HUDEP-2 (cell line): ENCODE measurements at regions not wholly inside any gene's neighbourhood (a gene's known extent, or its start where the extent isn't known, plus 50 kb on each side); places are given as distances from the start of the nearest gene placed in this dataset.
"Not testable (repeated sequence)": the region's sequence is repeated elsewhere in the genome, so short reads cannot be mapped to it uniquely, and the experiment has no call there.

Experiments
- DNase-seq, 76 experiments: peaks; one replicate each; lab custom pipeline; 2025; ENCODE audit not compliant: unreplicated experiment in 76 of 76; lab: John Stamatoyannopoulos, UW

DNA sequence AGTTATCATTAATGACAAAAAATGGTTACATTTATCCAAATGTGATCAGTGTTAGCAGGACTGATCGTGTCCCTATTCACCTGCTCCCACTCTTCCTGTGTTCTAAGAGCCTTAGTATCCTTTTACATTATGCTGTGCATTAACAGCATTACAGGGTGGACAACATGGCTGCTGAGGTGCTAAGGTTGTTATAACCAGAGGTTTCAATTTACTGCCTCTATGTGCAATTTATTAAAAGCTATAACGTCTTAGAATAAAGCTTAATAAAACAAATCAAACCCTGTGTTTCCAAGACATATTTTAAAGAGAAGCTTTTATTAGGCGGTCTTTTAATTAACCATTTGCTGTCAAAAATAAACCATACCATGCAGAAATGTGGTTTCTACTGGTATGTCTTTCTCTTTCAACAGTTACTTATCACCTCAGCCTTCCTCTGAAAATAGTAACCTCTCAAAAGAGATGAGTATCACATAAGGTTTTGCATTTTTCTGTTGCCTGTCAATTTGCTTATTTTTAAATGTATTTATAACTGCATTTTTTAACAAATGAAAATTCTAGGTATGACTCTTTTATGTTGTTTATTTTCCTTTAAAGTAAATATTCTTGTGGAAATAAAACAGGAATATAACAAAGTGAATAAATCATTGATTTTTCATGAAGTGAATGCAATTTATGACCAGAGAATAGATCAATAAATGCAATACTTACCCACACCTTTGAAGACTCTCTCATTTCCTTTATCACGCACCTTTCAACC lies 849.8 kb upstream of the SORCS1 start:
- DNase-seq: no peak

DNA sequence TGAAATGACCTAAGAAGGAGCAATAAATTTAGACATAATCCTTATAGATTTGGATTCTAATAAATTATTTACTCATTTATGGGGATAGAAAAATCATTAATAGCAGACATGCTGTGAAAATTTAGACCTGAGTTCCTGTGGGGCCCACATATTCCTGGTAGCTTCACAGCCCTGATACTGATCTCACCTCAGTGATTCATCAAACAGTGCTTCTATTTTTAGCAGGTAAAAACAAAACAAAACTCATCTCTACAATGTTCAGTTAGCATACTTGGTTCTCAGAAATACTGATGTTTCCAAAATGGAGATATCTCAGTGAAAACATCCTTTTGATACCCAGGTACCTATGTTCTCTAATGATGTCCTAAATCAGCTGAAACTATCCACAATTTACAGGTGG lies 841.1 kb upstream of the SORCS1 start:
- DNase-seq: no peak

DNA sequence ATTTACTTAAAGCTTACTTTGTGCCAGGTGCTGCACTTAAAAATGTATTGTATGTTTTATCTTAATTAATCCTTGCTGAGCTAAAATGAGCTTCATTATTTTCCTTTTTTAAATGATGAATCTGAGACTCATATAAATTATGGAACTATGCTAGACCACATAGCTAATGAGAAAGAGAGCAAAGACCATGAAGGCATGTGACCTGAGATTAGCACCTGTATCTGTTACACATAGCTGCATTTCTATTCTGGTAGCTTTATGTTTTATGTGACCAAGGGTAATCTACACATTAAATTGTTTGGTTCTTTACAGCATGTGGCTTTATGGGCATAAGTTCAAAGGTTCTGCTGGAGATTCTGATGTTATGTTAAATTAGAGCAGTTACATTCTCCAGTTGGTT lies 839.1 kb upstream of the SORCS1 start:
- DNase-seq: no peak

DNA sequence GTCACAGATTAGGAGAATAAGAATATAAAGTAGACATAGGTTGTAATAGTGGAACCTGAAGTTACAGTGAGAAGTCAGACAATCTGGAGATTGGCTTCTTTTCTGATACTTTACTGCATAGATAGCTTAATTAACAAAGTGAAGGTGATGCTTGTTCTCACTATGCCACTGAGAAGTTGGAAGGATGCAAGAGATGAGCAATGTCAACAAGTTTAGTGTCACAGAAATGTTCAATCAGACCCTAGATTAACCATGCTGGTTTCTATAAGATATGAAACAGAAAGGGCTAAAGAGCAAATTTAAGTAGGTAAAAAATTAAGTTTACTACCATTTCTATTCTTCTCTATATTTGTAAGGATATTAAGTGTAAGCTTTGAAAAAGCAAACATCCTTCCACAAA lies 838.6 kb upstream of the SORCS1 start:
- DNase-seq: no peak

DNA sequence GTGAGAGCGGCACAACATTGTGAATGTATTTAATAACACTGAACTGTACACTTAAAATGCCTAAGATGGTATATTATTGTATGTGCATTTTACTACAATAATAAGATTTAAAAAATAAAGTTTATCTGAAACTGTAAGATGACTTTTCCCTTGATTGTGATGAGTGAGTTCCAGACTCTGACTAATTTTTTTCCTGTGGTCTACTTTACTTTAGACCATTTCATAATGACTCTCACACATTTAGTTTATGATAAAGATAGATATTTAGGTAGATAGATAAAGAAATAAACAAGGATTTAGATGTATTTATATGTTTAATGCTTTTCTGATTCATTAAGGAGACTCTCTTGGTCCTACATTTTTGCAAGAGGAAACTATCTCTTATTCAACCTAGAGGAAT lies 835.9 kb upstream of the SORCS1 start:
- DNase-seq: no peak

DNA sequence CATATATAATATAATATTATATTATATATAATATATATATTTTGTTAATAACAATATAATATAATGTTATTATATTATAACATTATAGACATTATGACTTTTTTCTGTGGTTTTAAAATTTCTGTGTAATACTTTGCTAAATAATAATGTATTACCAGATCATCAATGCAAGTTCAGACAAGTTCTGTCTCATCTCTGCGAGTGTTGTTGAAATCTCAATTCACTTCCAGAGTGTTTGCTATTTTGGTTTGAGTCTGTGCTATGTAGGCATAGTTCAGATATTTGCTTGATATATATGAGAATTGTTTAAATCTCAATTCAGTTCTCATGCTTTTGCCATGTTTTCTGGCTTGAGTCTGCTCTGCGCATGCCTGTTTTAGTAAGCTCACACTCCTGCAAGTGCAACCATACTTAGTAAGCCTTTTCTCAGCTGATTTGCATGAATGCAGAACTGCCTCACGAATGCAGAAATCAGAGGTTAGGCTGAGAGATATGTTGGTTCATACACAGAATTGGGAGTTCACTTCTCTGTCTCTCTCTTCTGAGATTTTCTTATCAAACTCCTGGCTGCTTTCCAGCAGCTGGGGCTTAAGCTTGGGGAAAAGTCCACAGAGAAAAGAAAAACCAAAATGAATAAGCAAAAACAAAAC lies 830.2 kb upstream of the SORCS1 start:
- DNase-seq: no peak

DNA sequence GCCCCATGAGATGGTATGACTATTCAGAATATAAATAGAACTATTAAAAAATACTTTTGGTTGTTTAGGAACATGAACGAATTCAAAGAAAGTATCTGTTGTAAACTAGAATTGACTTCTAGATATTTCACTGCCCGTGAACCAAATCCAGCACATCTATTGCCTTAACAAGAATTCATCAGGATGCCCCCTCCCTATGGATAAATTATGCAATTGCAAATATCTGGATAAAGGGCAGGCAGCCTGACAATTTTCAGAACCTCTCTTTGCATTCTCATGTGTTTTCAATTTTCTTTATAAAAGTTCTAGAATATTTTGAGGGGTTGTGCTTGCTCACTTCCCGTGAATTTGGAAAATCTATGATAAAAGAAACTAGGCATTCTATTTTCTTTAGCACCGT lies 822.1 kb upstream of the SORCS1 start:
- no peak for DNase-seq

DNA sequence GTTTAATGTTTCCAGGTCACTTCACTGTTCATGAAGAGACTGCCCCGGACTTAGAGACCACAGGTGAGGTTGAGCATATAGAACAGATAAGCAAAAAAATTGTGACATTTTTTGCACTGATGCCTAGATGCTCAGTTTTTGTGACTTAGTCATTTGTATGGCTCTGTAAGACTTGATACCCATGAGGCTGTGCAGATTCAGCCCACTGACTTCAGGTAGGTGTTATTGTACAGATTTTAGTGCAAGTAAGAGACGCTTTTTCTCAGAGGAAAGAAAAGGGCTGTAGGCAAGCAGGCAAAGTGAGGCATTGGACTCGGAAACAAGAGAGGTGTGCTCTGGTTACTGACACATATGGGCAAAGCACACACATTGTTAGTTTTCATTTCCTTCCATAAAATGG lies 820.1 kb upstream of the SORCS1 start:
- no peak for DNase-seq

DNA sequence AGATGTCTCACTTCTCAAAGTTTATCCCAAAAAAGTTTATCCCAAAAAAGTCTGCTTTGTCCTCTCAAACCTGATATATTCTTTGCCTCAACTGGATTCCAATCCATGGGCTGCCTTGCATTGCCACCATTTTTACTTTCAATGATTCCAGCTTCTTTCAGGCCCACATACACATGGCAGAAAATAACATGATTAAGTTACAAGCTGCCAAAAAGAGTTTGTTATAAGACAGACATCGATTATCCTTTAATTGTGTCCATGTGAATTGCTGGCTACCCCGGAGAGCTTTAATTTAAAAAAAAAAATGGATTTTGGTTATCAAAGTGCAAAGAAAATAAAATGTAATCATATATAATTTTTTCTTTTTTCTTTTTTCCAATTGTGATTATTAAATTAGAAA lies 819.6 kb upstream of the SORCS1 start:
- no peak for DNase-seq

DNA sequence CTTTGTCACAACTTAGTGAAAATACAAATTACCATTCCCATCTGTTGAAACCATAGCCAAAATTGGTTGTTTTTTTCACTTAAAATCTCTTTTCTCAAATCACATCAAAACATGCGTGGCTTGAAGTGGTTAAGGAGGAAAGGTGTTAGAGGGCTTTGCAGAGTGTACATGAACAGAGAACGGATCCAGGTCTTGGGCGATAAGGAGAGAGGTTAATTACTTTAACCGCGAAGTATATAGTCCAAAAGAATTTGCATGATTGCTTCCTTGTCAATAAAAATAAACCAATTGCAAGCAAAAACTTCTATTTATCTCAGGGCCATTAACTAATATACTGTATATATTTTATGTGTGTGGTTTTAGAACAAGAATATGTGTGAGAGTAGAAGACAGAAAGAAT lies 813.9 kb upstream of the SORCS1 start:
- no peak for DNase-seq

DNA sequence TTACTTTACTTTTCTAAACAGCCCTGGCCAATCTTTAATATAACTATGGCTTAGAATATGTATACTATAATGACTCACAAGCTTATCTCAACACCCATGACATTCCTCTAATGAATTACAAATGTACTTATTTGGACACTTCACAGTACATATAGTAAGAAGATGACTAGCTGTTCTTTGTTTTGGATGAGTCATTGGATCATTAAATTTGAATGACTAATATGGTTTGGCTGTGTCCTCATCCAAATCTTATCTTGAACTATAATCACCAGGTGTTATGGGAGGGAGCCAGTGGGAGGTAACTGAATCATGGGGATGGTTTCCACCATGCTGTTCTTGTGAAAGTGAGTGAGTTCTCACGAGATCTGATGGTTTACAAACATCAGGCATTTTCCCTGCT lies 807.5 kb upstream of the SORCS1 start:
- no peak for DNase-seq

DNA sequence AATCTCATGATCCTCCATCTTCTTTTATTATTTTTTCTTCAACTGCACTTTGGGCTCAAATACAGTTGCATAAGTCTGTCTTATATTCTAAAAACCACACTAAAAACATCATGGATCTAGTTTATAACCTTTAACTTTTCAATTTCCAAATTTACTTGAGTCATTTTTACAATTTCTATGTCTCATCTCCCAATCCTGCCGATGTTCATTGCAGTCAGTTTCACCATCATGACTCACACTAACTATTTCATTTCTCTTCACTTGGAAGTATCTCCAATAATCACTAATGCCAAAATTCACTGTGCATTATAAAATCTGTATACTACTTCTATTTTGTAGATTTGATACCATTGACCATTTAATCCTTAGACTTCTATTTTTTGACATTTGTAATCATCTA lies 806.9 kb upstream of the SORCS1 start:
- DNase-seq: no peak

DNA sequence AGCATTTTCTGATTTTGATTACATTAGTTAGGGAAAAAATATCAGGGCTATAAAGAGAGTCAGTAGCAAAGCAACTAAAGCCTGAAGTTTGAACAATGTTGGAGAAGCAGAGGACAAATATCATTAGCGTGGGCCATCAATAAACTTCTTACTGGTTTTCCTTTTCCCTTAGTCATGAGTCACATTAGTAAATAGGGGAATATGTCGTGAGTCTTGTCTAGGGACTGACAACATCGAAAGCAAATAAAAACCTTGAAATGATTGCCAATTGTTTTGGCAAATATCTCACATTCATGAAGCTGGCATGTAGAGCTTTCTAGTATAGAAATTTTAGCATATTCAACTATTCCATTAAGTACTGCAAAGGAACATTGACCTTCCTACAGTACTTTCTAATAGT lies 806.0 kb upstream of the SORCS1 start:
- DNase-seq: no peak

DNA sequence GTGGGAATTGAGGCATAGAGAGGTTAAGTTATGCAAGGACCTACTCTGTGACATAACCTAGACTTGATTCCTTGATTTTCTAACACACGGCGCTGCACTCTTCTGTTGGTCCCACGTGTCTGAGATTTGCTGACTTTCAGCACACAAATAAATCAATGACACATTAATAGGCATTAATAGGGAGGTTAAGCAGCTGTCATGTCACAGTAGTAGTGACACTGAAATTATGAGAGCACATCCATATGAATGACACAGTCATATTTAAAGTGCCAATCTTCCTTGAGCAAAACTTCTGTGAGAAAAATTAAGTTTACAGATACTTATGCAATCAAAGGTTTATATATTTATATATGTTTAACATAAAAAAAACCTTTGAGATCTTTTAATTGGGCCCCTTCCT lies 805.4 kb upstream of the SORCS1 start:
- no peak for DNase-seq

DNA sequence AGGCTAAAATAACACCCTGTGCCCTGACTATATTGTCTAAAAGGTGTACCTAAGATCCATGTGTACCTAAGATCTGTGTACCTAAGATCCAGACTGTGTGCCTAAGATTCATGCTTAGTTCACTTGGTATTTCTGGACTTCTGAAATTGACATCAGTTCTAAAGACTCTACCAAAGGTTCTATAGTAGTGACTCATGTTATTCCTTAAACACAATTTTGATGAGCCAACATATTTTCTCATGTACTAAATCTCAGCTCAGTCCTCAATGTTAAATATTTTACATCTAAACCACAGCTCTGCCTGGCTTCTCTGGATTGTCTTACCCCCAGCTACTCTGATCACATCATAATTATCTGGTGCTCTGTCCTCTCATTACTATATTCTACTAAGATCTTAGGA lies 802.3 kb upstream of the SORCS1 start:
- DNase-seq: no peak

DNA sequence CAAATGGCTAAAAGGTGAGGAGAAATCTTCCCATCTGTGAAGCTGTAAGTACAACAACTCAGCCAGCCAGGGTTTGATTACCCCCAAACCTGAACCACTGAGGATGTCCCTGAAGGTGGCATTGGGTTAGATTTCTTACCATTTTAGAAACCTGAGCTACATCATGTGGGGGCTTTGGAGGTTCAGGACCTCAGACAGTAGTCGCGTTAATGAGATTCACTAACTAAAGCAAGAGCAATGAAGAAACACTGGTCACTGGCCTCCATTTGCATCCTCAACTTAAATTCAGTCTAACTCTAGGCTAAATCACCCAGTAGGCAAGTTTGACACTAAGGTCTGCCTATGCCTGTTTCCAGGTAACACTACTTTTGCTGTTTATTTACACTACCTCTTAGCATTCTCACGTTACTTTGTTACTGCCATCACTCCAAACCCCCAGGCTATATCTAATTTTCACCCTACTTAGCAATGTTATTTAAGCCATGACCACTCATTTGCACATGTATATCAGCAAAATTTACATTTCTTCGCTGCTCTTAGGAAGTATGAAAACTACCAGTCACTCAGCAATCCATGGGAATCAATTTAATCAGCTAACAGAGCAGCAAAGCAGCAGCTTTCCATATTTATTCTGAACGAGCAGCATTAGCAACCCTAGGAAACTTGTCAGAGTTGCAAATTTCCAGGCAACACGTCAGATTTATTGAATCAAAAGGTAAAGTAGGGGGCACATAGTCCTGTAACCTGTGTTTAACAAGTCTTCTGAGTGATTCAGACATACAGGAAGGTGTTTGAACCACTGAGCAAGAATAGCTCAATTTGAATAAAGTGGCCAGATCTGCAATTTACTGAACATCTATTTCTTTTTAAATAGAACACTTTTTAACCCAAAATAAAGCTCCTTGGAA lies 788.4 kb upstream of the SORCS1 start:
- no peak for DNase-seq

DNA sequence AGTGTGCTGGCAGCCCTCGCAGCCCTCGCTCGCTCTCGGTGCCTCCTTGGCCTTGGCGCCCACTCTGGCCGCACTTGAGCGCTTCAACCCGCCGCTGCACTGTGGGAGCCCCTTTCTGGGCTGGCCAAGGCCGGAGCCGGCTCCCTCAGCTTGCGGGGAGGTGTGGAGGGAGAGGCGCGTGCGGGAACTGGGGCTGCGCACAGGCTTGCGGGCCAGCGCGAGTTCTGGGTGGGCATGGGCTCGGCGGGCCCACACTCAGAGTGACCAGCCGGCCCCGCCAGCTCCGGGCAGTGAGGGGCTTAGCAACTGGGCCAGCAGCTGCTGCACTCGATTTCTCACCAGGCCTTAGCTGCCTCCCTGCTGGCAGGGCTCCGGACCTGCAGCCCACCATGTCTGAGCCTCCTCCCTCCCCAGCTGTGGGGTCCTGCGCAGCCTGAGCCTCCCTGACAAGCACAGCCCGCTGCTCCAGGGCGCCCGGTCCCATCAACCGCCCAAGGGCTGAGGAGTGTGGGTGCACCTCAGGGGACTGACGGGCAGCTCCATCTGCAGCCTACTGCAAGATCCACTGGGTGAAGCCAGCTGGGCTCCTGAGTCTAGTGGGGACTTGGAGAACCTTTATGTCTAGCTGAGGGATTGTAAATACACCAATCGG lies 786.0 kb upstream of the SORCS1 start:
- not testable (repeated sequence) for DNase-seq

DNA sequence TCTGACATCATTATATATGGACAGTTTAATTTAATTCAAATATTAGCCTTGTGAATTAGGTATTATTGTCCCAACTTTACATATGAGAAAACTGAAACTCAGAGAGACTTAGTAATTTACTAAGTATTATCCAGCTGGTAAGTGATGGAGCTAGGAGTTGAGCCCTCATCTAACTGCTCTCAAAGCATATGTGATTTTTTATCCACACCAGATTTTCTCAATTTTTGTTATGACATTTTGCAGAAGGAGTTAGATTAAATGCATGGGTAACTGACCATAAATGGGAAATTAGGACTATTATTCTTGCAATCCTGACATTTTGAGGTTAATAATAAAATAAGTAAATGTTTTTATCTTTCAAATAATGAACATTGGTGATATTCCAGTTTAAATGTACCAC lies 778.3 kb upstream of the SORCS1 start:
- no peak for DNase-seq

DNA sequence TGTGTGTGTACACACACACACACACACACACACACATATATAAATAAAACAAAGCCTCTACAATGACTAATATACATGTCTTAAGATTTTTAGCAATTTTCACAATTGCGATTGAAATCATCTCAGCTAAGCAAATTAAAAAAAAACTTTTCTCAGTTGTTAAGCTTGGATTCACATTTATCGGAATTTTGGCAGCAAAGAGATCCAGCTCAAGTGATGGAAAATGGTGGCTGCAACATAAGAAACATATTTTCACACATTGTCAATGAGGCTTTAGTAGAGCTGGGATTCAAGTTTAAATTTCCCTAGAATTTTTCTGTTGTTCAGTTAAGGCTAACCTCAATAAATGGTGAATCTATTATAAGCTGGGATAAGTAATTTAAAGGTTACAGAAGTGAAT lies 768.6 kb upstream of the SORCS1 start:
- no peak for DNase-seq

DNA sequence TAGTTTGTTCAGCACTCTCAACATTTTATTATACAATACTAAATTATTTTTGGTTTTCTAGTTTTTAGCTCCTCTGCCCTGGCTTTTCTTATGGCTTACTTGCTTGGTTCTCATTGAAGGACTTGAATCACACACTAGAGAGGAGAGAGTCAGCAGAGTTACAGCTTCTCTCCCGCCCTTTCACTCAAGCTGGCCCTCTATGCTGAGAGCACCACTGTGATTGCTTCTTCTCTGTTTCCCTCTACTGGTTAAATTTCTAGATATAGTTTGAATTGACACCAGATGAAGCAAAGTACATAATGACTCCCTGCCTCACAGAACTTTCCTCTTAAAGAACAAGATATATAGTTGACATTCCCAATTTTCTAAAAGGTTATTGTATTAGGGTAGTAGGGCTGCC lies 767.3 kb upstream of the SORCS1 start:
- no peak for DNase-seq

DNA sequence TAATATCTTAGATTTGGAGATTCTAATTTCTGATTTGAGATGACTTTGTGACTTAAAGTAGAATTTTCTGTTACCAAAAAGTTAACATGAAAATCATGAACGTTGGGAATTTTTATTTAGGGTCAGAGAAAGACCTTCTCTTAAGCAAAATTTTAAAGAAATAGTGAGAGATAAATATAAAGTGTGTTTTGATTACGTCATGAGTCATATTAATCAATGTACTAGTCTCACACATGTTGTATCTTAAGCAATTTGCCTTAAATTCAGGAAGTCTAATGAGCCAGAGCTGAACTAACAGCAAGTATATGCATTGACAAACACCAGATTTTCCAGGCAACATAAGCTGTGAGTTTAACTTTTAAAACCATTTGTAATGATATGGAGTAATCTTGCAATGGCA lies 765.5 kb upstream of the SORCS1 start:
- DNase-seq: no peak
